Endothelial cell of umbilical vein (primary cell): ENCODE measurements at regions not wholly inside any gene's neighbourhood (a gene's known extent, or its start where the extent isn't known, plus 50 kb on each side); places are given as distances from the start of the nearest gene placed in this dataset.

Source experiments
- BruUV-seq: library from RNA; stranded (reverse); fragments of 400-500 nt; replicated peaks from 2 replicates; lab custom pipeline; 2021; lab: Mats Ljungman, UMichigan
- CTCF ChIA-PET: fragments of 300-600, 350-600 bp; sonication (Branson Sonifier 250); formaldehyde crosslinking; loops from one replicate; lab custom pipeline; 2021; ENCODE audit warnings: antibody characterized with exemption, inconsistent platforms; lab: Charles Lee
- POLR2A ChIA-PET: fragments of 300-600, 350-600 bp; sonication (Branson Sonifier 250); formaldehyde crosslinking; loops from one replicate; lab custom pipeline; 2021; ENCODE audit warnings: antibody characterized with exemption, inconsistent platforms; lab: Charles Lee
- DNase-seq: peaks from one replicate; pipeline ENCODE4 v3.0.0-alpha.2; 2011; ENCODE audit warnings: low read depth, low spot score
- FAIRE-seq: peaks from 2 replicates; lab custom pipeline; 2011; peaks lifted over from hg19 to GRCh38; lab: Jason Lieb, UNC
- H2AFZ ChIP-seq: 2 replicates; pipeline ENCODE4 v1.6.0; 2012; ENCODE audit warnings: low read depth, low read length, control low read depth, inconsistent platforms
- H3K27ac ChIP-seq: 2 replicates; pipeline ENCODE4 v1.5.1; 2011; ENCODE audit warnings: low read depth, mild to moderate bottlenecking, control low read depth, low read length, moderate library complexity; ENCODE audit not compliant: insufficient read depth
- H3K27me3 ChIP-seq, 2 experiments: 2 replicates each; pipeline versions ENCODE4 v1.6.0 to v1.6.1; 2011; ENCODE audit warnings: low read length in 2 of 2, mixed read lengths in 1 of 2; ENCODE audit not compliant: control insufficient read depth in 2 of 2, insufficient read depth in 2 of 2
- H3K36me3 ChIP-seq, 2 experiments: 2 replicates in 1 of 2; 3 replicates in 1 of 2; pipeline ENCODE4 v1.5.1; 2011; ENCODE audit warnings: low read length in 2 of 2, mild to moderate bottlenecking in 1 of 2, moderate library complexity in 1 of 2; ENCODE audit not compliant: control insufficient read depth in 2 of 2, insufficient read depth in 2 of 2; ENCODE audit errors: extremely low read depth in 1 of 2
- H3K4me1 ChIP-seq: 3 replicates; pipeline ENCODE4 v1.5.1; 2011; ENCODE audit warnings: mild to moderate bottlenecking, low read length; ENCODE audit not compliant: control insufficient read depth, insufficient read depth; ENCODE audit errors: extremely low read depth
- H3K4me2 ChIP-seq: 2 replicates; pipeline ENCODE4 v1.6.1; 2011; ENCODE audit warnings: low read length, control low read depth, mixed read lengths; ENCODE audit not compliant: insufficient read depth
- H3K4me3 ChIP-seq, 3 experiments: fragments of 200-600 bp in 1 of 3; sonication (generic), shearing (Covaris generic) in 1 of 3; replicated peaks in 1 of 3; 2 replicates each; pipeline ENCODE4 v1.5.1; 2011 to 2016; ENCODE audit warnings: control low read depth in 3 of 3, low read length in 3 of 3, mild to moderate bottlenecking in 2 of 3, inconsistent platforms in 1 of 3, low read depth in 1 of 3, moderate library complexity in 1 of 3; ENCODE audit not compliant: insufficient read depth in 1 of 3
- H3K79me2 ChIP-seq: 2 replicates; pipeline ENCODE4 v1.6.0; 2012; ENCODE audit warnings: low read length, inconsistent platforms; ENCODE audit not compliant: control insufficient read depth, insufficient read depth
- H3K9ac ChIP-seq: replicated peaks from 2 replicates; pipeline ENCODE3; 2011; ENCODE audit warnings: low read length, control low read depth; ENCODE audit not compliant: insufficient read depth; ENCODE audit errors: extremely low read depth
- H3K9me1 ChIP-seq: replicated peaks from 3 replicates; pipeline ENCODE4 v1.6.0; 2011; ENCODE audit warnings: mild to moderate bottlenecking, low read length; ENCODE audit not compliant: control insufficient read depth, insufficient read depth; ENCODE audit errors: extremely low read depth
- H3K9me3 ChIP-seq: replicated peaks from 2 replicates; pipeline ENCODE4 v1.5.1; 2012; ENCODE audit warnings: low read length, inconsistent platforms; ENCODE audit not compliant: control insufficient read depth, insufficient read depth
- H4K20me1 ChIP-seq: replicated peaks from 2 replicates; pipeline ENCODE3; 2011; ENCODE audit warnings: mild to moderate bottlenecking, low read length; ENCODE audit not compliant: control insufficient read depth, insufficient read depth; ENCODE audit errors: extremely low read depth
- EZH2 ChIP-seq: IDR thresholded peaks from 2 replicates; pipeline ENCODE4 v1.6.1; 2012; ENCODE audit warnings: borderline replicate concordance, low read depth, mild to moderate bottlenecking, moderate library complexity, low read length, inconsistent platforms; ENCODE audit not compliant: severe bottlenecking
- MYC ChIP-seq: IDR thresholded peaks from one replicate; pipeline ENCODE4 v1.6.1; 2011; ENCODE audit warnings: mild to moderate bottlenecking, low read depth, low read length
- POLR2A ChIP-seq: IDR thresholded peaks from 2 replicates; pipeline ENCODE4 v1.6.1; 2012; ENCODE audit warnings: low read depth, mild to moderate bottlenecking, control low read depth, low read length
- dilution Hi-C: fragments of 300-500 bp; cut with MboI; formaldehyde crosslinking; loops from one replicate; pipeline ENCODE4 v1.15.0; 2019; ENCODE audit warnings: low sequenced_read_pairs; ENCODE audit not compliant: extremely low pct_ligation_motif_present
- intact Hi-C: fragments of 100-400 bp; cut with micrococcal nuclease; formaldehyde crosslinking; loops from one replicate; pipeline ENCODE4 v1.10.0; 2022
- TF ChIP-seq, protein P1 (sequence below): IDR thresholded peaks from 2 replicates; pipeline ENCODE4 v1.6.1; 2011; ENCODE audit not compliant: insufficient read depth, insufficient read length
- TF ChIP-seq, protein P2 (sequence below), 2 donors: IDR thresholded peaks; 1 replicate in 1 of 2; 2 replicates in 1 of 2; pipeline ENCODE4 v1.5.1; 2011; ENCODE audit warnings: low read length in 2 of 2, mild to moderate bottlenecking in 2 of 2, moderate library complexity in 2 of 2, control low read depth in 1 of 2, inconsistent platforms in 1 of 2, low read depth in 1 of 2; ENCODE audit not compliant: insufficient read depth in 1 of 2; ENCODE audit errors: extremely low read depth in 1 of 2

DNA sequence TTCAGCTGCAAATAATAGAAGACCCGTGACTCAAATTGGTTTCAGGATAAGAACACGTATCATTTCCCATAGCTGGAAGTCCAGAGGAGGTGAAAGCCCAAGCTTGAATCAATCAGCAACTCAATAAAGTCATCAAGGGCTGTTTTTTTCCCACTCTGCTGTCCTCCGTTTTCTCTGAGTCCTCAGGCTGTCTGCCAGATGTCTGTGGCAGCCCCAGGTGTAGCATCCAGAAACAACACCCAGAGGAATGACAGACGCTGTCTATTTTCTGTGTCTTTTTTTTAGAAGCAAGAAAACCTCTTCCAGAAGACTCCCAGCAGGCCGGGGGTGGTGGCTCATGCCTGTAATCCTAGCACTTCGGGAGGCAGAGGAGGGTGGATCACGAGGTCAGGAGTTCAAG lies 204.4 kb downstream of the FAM43A start:
- no peak for DNase-seq

More for the DNA sequence above, 204.4 kb downstream of the FAM43A start:
- H3K9ac ChIP-seq, result no peak overlapping the region
- intact Hi-C loops, result no loop called here
- H3K27me3 ChIP-seq, result no peaks in the 10 kb centered on the region
- CTCF ChIA-PET, result interaction anchor here (1.6 kb wide), 1 partner anchor 112 kb away, joined by 3 read pairs; no protein-coding TSS in a partner anchor
- dilution Hi-C loops, result no loop called here
- H3K9me3 ChIP-seq, result no peaks in the 10 kb centered on the region
- H3K27ac ChIP-seq, result no peak overlapping the region
- TF ChIP-seq, protein P1, sequence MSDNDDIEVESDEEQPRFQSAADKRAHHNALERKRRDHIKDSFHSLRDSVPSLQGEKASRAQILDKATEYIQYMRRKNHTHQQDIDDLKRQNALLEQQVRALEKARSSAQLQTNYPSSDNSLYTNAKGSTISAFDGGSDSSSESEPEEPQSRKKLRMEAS, result no peak
- TF ChIP-seq, protein P2, sequence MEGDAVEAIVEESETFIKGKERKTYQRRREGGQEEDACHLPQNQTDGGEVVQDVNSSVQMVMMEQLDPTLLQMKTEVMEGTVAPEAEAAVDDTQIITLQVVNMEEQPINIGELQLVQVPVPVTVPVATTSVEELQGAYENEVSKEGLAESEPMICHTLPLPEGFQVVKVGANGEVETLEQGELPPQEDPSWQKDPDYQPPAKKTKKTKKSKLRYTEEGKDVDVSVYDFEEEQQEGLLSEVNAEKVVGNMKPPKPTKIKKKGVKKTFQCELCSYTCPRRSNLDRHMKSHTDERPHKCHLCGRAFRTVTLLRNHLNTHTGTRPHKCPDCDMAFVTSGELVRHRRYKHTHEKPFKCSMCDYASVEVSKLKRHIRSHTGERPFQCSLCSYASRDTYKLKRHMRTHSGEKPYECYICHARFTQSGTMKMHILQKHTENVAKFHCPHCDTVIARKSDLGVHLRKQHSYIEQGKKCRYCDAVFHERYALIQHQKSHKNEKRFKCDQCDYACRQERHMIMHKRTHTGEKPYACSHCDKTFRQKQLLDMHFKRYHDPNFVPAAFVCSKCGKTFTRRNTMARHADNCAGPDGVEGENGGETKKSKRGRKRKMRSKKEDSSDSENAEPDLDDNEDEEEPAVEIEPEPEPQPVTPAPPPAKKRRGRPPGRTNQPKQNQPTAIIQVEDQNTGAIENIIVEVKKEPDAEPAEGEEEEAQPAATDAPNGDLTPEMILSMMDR (IDR thresholded peaks at IDR 0.05; ENCODE audit: extremely low read depth in 1 of 2, insufficient read depth in 1 of 2, low read depth in 1 of 2, low read length in 2 of 2), result no peak
- TF ChIP-seq EZH2 (no peak), POLR2A (no peak), MYC (no peak)
- FAIRE-seq, result no peak
- POLR2A ChIA-PET, result interaction anchor here (0.7 kb wide), 1 partner anchor 297 kb away, joined by 3 read pairs; no protein-coding TSS in a partner anchor
- H3K79me2 ChIP-seq, result no peaks in the 10 kb centered on the region
- no peak overlapping the region for H3K4me3 ChIP-seq
- H3K4me2 ChIP-seq, result no peak overlapping the region
- BruUV-seq, result no TSS peak
- H3K4me1 ChIP-seq, result peaks cover 4% of the 10 kb centered on the region
- H4K20me1 ChIP-seq, result no peaks in the 10 kb centered on the region
- H2AFZ ChIP-seq, result no peak overlapping the region
- H3K9me1 ChIP-seq, result no peaks in the 10 kb centered on the region
- H3K36me3 ChIP-seq, result no peaks in the 10 kb centered on the region
